Stromal cell of bone marrow (primary cell): ENCODE measurements at regions not wholly inside any gene's neighbourhood (a gene's known extent, or its start where the extent isn't known, plus 50 kb on each side); places are given as distances from the start of the nearest gene placed in this dataset.

Experiments
- DNase-seq: peaks from one replicate; pipeline ENCODE4 v3.0.0-alpha.2; 2012; ENCODE audit warnings: low read depth

DNA sequence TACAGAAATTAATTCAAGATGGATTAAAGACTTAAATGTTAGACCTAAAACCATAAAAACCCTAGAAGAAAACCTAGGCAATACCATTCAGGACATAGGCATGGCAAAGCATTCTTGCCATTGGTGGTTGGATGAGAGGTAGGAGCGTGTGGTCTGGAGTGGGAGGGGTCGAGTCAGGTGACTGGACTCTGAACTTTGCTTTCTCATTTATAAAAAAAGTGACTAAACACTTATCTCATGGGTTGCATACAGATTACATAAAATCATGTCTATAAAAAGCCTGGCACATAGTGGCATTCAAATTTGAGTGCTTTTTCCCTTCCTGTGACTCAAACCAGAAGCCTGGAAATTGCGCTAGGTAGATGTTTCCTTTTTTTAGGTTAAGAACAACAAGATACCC, 159.7 kb upstream of the SHISA6 start:
- no peak for DNase-seq

DNA sequence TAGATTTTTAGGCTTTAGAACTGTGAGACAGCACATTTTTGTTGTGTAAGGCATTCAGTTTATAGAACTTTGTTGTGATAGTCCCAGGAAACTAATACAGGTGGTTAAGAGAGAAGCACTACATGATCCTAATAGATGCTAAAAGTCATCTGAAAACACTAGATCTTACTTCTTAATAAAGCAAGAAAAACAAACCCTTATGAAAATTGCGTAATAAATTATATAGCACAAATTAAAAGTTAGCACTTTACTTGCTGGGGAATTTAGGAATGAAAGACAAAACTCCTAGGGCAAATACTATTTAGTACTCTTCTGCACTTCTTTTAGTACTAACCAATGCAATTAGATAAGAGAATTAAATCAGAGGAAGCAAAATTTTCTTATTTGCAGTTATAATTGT, 163.3 kb upstream of the SHISA6 start:
- no peak for DNase-seq

DNA sequence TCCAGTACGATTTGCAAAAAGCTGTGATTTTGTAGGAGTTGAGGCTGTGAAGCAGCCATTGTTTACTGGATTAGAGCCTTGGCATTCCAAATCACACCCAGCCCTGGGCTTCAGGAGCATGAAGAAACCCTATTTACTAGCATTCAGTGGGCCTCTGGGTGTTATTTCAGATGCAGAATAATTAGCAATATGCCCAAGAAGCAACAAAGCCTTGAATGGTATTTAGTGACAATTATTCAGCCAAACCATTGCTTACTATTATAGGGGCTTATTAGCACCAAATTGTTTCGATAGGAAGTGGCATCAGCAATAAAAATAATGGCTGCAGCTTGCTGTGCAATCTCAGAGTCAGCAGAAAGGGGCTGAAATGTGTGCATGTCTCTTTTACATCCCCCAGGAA, 166.6 kb upstream of the SHISA6 start:
- DNase-seq = no peak

DNA sequence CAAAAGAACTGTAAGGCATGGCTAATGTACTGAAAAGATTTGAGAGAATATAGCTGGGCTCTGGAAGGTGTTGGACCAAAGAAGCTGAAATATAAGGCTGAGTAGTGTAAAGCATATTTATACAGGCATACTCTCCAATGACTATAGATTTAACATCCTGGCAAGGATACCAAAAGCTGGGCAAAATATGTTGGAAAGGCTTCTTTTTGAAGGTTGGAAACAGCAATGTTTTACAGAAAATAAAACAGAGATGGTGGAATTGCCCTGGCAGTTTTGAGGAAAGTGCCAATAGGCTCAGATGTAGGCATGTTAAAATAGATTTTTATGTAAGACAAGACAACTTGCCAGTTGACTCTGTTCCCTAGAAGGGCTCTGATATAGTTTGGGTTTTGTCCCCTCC, 184.1 kb upstream of the SHISA6 start:
- no peak for DNase-seq

DNA sequence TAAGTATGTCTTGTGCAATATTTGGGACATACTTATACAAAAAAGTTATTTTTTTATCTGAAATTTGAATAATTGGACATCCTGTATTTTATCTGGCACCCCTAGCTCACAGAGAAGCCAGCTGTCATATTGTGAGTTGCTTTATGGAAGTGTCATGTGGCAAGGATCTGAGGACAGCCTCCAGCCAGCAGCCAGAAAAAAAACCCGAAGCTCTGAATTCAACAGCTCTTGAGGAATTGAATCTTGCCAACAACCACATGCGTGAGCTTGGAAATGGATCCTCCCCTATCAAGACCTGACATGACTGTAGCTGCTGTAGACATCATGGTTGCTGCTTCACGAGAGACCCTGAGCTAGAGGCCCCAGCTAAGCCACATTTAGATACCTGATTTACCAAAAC, 187.2 kb upstream of the SHISA6 start:
- DNase-seq = no peak

DNA sequence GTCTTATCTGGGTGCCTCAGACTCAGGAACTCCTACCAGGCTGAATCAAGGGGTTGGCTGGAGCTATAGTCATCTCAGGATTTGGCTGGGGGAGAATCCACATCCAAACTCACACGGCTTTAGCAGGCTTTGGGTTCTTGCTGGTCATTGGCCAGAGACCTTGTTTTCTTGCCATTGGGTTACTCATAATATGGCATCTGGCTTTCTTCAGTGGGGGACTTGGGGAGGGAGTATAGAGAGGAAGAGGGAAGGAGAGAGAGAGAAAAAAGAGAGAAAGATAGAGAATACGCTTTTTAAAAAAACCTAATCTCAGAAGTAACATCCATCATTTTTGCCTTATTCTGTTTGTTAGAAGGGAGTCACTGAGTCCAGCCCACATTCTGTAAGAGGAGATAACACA, 191.5 kb upstream of the SHISA6 start:
- DNase-seq = no peak

DNA sequence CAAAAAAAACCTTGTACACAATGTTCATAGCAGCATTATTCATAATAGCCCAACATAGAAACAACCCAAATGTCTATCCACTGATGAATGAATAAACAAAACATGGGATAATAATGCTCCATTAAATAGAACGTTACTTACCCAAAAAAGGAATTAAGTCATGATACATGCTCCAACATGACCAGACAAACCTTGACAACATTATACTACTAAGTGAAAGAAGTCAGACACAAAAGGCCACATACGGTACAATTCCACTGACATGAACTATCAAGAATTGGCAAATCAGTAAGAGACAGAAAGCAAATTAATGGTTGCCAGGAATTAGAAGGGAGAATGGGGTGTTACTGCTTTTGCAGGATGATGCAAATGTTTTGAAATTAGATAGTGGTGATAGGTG, 193.8 kb upstream of the SHISA6 start:
- DNase-seq = no peak

DNA sequence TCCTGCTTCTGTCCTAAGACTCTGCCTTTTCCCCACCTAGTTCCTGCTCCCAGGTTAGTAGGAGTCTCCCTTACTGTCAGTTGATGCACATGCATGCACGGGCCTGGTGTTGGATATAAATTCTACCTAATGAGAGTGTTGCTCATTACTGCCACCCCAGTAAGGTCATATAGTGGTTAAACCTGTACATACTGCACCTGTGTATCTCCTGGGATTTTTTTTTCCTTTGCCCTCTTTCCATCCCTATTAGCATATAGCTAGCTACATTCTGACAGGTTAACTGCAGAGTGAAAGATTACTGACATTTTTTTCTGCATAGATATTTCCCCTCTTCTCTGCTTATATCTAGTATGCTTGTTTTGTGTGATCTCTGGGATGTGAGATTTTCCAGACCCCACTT, 201.5 kb upstream of the PIRT start:
- no peak for DNase-seq

DNA sequence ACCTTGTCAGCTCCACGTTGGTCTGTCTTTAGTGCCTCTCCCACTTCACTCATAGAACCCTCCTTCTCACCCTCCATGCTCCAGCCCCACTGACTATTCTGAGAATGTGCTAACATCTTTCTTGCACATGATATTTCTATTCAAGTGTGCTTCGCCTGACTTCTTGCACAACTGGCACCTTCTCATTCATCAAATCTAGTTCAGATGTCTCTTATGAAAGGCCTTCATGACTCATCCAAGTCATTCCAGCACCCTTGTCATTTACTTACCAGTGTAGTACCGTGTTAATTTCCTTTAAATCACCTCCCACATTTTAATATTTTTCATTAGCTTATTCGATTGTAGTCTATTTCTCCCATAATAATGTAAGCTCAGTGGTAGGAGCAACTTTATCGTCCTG, 197.8 kb upstream of the PIRT start:
- DNase-seq = no peak

DNA sequence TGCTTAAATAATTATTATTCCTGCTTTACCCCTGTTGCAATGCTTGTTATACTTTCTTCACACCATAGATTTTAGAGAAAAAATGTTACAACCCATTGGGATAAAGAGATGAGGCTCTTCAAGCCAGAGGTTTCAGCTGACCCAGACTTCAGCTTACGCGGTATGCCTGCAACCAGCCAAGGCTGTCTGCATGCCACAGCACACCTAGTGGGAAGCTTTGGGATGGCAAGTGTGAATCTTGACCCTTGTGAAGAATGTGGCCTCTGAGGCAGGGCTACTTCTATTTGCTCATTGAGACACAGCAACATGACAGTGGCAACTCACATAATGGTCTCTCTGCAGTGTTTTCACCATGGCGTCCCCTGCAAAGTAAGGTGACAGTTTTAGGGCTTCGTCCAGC, 193.9 kb upstream of the PIRT start:
- DNase-seq = no peak

DNA sequence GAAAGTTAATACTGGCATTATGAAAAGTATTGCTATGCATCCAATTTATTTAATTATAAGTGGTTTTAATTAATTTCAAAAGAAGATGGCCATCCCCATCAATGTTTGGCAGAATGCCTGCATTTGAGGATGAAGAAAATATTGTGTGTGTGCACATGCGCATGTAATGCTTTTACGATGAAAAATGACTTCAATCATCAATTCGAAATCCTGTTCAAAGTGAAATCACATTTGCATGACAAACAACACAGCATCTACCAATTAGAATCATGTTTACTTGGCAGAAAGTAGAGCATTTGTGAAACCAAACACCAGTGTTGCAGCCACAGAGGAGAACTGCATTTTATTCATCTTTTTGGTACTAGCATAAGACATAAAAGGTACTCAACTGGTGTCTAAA, 191.9 kb upstream of the PIRT start:
- no peak for DNase-seq

DNA sequence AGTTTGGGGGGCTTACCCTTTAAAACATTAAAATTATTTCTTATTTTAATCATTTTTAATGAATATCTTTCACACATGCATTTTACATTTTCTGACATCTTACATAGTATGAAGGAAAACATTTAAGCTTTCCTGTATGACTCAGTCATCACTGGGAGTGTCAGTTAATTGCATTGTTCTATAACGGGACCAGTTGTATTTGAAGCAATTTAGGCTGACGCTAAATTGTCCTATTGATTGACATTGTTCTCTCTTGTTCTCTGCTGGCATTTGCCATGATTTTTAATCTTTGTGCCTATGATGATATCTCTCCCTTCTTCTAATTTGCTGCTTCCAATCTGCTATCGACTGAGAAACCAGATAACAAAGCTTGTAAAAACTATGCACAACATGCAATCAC, 190.5 kb upstream of the PIRT start:
- no peak for DNase-seq

DNA sequence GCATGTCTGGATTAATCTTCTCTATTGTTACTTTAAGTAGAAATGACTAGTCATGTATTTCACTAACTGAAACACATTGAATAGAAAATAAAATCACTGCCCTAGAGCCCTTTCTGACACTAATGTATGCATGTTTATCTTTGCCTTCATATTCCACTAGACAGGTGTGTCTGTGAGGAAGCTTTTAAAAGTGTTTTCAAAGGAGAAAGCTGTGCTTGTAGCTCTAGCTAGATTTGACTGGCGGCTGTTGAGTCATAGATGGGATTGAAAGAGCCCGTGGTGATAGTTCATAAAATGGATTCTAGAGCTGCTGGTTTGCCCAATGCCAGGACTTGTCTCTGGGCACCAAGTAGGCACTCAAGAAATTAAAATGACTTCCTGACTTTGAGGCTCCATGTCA, 189.0 kb upstream of the PIRT start:
- no peak for DNase-seq

DNA sequence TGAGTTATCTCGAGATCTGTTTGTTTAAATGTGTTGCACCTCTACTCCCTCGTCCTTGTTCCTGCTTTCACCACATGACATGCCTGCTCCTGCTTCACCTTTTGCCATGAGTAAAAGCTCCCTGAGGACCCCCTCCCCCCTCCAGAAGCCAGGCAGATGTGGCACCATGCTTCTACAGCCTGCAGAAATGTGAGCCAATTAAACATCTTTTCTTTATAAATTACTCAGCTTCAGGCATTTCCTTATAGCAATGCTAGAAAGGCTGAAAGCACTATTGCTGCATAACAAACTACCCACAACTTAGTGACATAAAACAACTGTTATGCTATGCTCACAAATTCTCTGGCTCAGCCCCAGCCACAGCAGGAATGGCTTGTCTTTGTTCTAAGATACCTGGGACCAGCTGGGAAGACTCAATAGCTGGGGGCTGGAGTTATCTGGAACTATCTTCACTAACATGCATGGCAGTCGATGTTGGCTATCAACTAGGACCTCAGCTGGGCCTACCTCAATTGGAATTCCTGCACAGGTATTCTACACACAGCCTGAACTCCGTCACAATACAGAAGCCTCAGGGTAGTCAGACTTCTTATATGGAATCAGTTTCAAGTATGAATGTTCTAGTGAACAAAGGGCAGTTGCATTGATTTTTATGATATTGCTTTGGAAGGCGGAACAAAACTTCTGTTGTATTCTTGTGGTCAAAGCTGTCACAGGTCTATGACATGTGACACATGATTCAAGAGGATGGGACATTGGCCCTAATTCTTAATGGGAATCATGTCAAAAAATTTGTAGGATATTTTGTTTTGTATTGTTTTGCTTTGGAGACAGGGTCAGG, 186.0 kb upstream of the PIRT start:
- no peak for DNase-seq

DNA sequence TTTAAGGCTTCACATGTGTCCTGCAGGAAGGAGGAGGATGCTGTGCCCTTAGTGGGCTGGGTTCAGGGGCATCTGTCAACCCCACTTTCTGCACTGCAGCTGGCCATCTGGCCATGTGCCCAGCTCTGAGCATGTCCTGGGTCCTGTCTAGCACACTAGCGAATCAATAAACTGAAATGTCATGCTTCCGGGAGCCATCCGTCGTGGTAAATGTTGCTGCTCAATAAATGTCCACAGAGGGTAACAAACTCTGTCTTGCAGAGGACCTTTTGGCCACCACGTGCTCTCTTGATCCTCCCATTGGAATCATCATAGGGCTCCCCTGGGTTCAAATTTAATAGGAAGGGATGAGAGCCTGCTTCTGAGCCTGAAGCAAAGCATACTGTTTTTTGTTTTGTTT, 168.6 kb upstream of the PIRT start:
- DNase-seq = no peak

DNA sequence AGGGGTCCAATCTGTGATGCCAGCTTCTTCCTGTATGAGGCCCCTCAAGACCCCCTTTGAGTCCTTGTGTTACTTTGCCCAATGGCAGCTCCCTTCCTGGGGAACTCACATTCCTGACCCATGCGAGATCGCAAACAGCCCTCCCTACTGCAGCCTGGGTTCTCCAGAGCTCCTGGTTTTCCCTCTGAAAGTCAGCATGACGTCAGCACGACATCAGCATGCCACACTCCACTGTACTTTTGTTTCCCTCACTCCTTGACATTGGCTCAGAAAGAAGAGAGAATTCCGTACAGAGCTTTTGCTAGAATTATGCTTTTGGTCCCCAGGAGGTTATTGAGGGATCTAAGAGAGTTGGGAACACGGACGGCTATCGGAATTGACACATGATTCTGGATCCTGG, 168.1 kb upstream of the PIRT start:
- DNase-seq = no peak

DNA sequence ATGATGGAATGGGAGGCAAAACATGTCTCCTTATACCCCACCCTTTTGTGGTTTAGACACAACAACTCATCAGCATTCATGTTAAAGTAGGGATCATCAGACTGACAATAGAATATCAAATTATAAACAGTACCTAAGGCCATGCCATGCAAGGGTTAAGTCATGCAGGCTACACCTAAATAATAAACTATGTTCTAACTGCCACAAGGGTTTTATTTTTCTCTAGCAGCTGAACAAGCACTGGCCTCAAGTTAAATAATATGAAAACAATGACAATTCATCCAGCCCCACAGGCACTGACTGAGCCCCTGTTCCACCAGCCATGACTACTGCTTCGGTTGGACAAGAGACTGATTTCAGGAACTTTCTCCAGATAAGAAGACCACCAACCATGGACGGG, 164.5 kb upstream of the PIRT start:
- no peak for DNase-seq

DNA sequence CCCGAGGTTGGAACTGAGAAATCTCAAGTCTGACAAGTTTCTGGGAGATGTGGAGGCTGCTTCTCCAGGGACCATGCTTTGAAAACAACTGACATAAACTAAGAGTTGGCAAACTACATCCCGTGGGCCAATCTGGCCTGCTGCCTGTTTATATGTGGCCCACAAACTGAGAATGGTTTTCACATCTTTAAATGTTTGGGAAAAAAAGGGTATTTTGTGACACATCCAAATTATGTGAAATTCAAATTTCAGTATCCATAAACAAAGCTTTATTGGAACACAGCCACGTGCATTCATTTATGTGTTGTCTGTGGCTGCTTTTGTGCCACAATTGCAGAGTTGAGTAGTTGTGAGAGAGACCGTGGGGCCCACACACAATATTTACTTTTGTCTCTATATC, 163.8 kb upstream of the PIRT start:
- DNase-seq = no peak

DNA sequence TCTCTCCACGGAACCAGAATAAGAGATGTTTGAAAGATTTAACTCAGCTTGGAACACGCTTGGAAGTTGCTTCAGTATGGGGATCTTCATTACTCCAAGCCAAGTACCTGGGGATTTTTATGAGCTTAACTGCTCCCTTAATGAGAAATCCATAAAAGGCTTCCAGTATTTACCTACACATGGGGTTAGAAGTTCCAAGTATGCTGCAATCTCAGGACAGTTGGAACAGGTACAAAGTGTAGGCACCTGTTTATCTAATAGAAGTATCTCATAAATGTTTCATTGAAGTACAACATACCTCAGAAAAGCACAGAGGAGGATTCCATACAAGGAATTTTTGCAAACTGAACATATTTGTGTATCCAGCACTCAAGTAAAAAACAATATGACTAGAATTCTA, 161.6 kb upstream of the PIRT start:
- DNase-seq = no peak

DNA sequence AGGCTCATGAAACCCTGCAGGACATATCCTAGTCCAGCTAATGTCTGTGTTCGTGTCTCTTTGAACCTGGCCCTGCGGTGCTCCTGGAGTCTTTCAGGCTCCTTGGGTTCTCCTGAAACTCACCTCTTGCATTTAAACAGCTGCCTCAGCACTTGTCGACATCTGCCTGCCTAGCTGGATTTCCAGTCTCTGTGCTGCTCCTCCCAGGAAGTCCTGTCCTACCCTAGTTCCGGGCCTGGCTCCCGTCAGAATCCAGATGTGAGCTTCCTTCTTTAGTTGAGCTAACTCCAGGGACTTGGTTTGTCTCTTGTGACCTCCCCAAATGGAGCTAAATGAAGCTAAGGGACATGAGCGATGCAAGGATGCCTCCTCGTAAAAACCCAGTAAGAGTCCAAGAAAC, 155.2 kb upstream of the PIRT start:
- no peak for DNase-seq

DNA sequence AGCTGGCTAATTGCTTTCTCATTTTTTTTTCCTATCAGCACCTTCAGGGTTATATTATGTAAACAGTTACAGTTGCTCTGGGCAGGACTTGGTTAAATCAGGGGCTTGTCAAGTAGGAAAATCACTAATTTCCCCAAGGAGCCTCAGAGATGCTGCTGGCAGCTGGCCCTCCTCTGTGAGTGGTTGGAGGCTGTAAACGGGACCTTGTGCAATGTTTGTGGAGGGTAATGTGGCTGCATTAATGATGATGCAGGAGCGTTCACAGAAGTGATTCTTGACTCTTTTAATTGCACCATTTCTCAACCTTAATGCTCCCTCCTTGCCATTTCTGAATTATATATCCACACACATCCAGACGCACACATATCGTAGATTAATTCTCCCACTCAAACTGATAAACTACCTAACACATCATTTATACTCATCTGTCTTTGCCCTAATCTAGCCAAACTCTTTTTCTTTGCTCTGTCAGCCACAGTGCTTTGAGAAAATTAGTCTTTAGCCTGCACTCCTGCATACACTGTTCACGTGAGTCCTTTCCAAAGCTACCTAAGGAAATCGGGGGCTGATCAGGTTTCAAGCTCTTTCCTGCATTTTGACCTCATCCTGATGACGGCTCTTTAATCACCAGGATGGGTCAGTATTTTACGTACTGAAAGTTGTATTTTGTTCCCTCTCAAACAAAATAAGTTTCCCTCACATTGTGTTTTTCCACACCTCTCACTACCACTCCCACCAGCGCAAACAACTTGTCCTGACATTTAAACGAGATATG, 154.4 kb upstream of the PIRT start:
- no peak for DNase-seq

DNA sequence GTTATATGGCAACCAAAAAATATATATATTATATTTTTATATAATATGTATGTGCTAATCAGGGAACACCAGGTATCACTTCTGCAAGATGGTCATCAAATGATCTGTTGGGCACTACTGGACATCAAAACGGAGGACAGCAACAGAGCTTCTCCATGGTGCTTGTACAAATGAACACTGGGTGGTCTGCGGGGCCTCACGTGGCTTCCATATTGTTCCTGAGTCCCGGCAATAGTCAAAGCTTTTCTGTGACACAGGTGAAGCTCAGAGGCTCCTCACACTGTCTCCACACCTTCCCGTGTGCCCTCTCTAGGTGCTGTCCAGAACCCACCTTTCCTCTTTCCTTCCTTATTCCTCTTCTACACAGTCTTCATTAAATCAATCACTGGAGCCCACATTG, 149.9 kb upstream of the PIRT start:
- no peak for DNase-seq

DNA sequence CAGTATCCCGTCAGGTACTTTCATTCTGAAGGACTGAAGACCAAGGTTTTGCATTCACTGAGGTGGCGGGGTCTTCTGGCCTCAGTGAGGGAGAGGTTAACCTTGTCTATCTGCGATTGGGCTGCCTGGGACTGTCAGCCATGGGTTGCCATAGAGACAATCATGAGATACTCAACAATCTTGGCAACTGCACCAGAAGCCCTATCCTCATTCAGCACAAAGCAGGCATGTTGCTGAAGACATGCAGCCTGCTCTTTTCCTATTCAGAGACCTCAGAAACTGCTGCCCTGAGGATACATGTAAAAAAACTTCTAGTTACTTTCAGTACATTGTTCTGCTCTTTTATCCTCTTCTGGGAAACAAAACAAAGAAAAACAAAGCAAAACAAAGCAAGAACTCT, 146.3 kb upstream of the PIRT start:
- DNase-seq = no peak

DNA sequence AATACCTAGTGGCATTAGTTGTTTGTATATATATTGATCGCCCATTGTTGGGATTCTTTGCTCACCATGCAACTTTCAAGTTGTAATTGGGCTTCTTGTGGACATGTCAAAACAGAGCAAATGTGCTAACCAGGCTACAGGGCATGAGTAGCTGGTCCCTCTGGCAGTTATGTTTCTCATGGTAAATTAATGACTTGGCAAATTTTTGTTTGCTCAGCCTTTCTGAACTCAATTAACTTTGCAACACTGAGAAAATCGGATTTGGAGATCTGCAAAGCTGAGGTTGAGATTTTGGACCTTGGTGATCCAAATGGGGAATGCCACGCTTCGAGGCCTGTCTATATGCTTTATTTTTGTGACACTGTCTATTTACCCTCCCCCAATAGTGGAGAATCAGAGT, 138.5 kb upstream of the PIRT start:
- DNase-seq = no peak
